LNCAP (cell line): ENCODE measurements at regions not wholly inside any gene's neighbourhood (a gene's known extent, or its start where the extent isn't known, plus 50 kb on each side); places are given as distances from the start of the nearest gene placed in this dataset.

ENCODE experiments used
- TF ChIP-seq, protein P1 (sequence below): fragments of 450-650 bp; IDR thresholded peaks from 2 replicates; pipeline ENCODE4 v1.5.1; 2017; ENCODE audit warnings: mild to moderate bottlenecking

DNA sequence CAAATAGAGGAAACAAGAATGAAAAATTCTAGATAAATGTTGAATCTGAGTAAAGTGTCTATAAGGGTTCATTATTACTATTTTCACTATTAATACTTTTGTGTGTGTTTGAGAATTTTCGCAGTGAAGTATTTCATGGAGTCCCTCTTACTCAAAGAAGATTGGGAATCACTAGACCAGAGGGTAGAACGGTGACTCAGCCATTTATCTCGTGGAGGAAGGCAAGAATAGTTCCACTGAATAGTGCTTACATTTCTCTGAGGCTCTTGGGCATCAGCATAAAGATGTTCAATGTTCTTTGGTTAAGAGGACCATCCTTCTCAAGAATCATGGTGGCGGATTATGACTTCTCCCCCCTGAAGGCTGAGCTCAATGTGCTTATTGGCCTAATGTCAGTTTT is 376.7 kb upstream of the ARID1B start:
- TF ChIP-seq, protein P1, sequence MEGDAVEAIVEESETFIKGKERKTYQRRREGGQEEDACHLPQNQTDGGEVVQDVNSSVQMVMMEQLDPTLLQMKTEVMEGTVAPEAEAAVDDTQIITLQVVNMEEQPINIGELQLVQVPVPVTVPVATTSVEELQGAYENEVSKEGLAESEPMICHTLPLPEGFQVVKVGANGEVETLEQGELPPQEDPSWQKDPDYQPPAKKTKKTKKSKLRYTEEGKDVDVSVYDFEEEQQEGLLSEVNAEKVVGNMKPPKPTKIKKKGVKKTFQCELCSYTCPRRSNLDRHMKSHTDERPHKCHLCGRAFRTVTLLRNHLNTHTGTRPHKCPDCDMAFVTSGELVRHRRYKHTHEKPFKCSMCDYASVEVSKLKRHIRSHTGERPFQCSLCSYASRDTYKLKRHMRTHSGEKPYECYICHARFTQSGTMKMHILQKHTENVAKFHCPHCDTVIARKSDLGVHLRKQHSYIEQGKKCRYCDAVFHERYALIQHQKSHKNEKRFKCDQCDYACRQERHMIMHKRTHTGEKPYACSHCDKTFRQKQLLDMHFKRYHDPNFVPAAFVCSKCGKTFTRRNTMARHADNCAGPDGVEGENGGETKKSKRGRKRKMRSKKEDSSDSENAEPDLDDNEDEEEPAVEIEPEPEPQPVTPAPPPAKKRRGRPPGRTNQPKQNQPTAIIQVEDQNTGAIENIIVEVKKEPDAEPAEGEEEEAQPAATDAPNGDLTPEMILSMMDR, result no peak

DNA sequence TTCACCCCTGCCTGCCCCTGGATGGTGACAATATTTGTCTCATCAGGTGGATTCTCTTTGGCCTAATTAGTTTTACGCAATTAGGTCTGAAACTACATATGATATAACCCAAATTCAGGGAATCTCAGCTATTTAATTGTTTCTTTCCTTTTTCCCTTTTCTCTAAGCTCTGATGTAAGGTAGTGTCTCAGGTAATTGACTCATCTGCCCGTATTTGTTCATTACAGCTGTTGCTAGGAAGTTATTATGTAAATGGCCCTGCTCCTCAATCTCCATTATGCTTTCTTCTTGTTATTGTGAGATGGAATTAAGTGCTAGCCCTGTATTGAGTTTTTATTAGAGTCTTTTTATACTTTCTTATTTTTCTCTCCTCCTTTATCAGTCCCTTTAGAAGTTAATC is 378.2 kb upstream of the ARID1B start:
- TF ChIP-seq, protein P1, result no peak

- TF ChIP-seq, protein P1, result no peak
Measured at GRCh38 chr6:156398371-156398770, 378.8 kb upstream of the ARID1B start.

DNA sequence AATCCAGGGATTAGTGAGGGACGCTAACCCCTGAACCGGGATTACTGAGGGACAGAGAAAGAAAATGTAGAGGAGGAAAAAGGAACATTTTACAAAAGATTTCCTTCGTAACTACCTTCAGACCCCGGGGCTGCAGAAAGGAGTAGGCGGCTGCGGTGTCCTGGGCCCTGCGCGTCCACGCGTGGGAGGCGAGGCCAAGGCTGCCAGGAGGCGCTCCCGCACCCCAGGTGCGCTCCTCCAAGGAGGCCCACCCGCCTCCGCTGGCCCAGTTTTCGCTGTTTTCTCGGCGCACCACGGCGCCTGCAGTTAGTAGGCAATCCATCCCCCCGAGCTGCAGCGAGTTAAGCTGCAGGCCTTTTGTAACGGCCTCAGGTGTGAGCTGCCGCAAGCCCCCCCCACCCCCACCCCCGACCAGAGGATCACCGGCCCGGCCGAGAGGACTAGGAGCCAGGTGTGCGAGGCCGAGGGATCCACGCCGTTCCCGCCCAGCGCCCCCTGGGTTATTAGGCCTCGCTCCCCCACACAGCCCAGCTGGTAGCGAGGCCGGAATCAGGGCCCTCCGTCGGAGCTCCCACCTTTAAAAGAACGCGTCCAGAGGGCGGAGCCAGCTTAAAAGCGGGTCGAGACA is 380.3 kb upstream of the ARID1B start:
- TF ChIP-seq, protein P1, result no peak

GRCh38 chr6:156396068-156396771 is 381.0 kb upstream of the ARID1B start:
- TF ChIP-seq, protein P1, result no peak

DNA sequence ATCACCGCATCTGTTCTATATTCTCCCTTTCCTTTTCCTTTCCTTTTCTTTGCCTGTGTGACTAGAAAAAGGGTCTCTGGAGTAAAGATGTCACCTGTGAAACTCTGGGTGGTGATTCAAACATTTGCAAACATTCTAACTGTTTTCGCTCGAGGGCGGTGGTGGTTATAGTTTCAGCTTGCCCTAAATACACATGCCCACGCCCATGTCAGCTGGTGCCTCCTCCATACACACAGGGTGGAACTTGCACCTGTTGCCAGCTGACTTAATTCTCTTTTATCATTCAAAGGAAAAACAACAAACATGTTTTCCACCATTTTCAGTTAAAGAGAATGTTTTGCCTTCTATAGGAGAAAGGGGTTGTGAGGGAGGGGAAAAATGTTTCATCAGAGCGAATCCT is 381.9 kb upstream of the ARID1B start:
- TF ChIP-seq, protein P1, result no peak

DNA sequence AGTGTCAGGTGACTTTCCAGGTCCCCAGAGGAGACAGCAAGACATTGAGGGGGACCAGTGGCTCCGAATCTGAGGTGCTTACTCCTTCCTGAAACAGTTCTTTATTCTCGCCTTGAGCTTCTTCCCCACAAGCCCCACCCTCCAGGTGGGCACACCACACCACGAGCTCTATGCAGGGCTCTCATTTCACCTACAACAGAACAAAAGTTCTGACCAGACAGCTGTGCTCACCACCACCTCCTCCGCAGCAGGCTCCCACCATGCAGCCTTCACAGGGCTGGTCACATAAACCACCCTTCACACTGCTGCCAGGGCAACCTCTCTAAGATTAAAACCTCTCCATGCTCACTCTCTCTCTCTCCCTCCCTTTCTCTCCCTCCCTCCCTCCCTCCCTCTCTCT is 384.5 kb upstream of the ARID1B start:
- TF ChIP-seq, protein P1, result no peak
